ENCODE measurements at regions not wholly inside any gene's neighbourhood (a gene's known extent, or its start where the extent isn't known, plus 50 kb on each side); places are given as distances from the start of the nearest gene placed in this dataset.

DNA sequence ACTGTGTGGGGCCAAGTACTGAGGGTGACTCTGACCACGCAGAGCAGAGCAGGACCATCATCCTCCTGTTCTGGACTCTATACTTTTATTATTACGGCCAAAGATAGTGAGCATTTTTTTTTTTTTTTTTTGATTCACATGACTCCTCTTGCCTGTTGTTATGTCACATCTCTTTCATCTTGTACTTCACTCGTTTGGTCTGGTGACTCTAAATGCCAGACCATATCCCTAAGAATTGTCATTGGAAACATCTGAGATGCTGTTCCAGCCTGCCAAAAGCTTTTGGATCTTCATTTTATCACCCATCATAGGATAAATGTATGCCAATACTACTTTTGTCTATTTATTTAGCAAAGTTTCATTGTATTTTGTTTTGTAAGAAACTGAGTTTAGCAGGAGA, 168.2 kb upstream of the RAI14 start:
- TF ChIP-seq GATA2 (IDR thresholded peaks at IDR 0.05; ENCODE audit: low read depth, low read length) (no peak), GATA3 (IDR thresholded peaks at IDR 0.05; ENCODE audit: low read depth, low read length) (no peak)

Data from SH-SY5Y (cell line).